Adrenal gland (tissue), 9 donors: ENCODE measurements at regions not wholly inside any gene's neighbourhood (a gene's known extent, or its start where the extent isn't known, plus 50 kb on each side); places are given as distances from the start of the nearest gene placed in this dataset.

ENCODE experiments used
- DNase-seq, 7 donors: peaks; one replicate each; pipeline ENCODE4 v3.0.0-alpha.2; 2019 to 2020
- H3K27ac ChIP-seq, 5 donors: fragments of 200-600 bp; sonication (generic) in 4 of 5; 1 replicate in 3 of 5; 2 replicates in 2 of 5; pipeline versions ENCODE4 v1.5.1 to v1.8.0; 2016 to 2020; ENCODE audit warnings: mild to moderate bottlenecking in 1 of 5
- H3K27me3 ChIP-seq: fragments of 200-600 bp; 2 replicates; pipeline ENCODE4 v1.8.0; 2021
- H3K36me3 ChIP-seq, 2 donors: fragments of 200-600 bp; replicated peaks in 1 of 2; 1 replicate in 1 of 2; 2 replicates in 1 of 2; pipeline versions ENCODE4 v1.5.1 to v1.8.0; 2018 to 2022
- H3K4me1 ChIP-seq, 2 donors: fragments of 200-600 bp; replicated peaks in 1 of 2; 1 replicate in 1 of 2; 2 replicates in 1 of 2; pipeline versions ENCODE4 v1.5.1 to v1.8.0; 2018 to 2021
- H3K4me3 ChIP-seq, 4 donors: fragments of 200-600 bp; sonication (generic) in 3 of 4; one replicate each; pipeline ENCODE4 v1.5.1; 2016 to 2018
- H3K9me3 ChIP-seq, 3 donors: fragments of 200-600 bp; sonication (generic) in 1 of 3; replicated peaks in 1 of 3; 1 replicate in 2 of 3; 2 replicates in 1 of 3; pipeline versions ENCODE4 v1.5.1 to v1.8.0; 2016 to 2021
- POLR2A ChIP-seq, 2 donors: fragments of 450-650 bp; IDR thresholded peaks; one replicate each; pipeline ENCODE4 v1.6.1; 2017; ENCODE audit warnings: antibody characterized with exemption in 2 of 2, mild to moderate bottlenecking in 2 of 2, moderate library complexity in 1 of 2
- WGBS, 4 donors: extraction: QIAGEN DNeasy Blood & Tissue Kit in 2 of 4; methylation state at CpG; one replicate each; pipeline versions ENCODE4 v1.1.5 to v1.1.7; 2013 to 2017; 5-methylcytosine and 5-hydroxymethylcytosine counted together
- intact Hi-C, 2 donors: fragments of 100-400 bp; cut with DNase I; formaldehyde crosslinking; loops; one replicate each; pipeline versions ENCODE4 v1.14.1 to v1.15.0; 2022 to 2023
- TF ChIP-seq, protein P1 (sequence below), 6 experiments: fragments of 450-650 bp in 4 of 6; fragments of 200-600 bp in 2 of 6; sonication (generic) in 1 of 6; IDR thresholded peaks; 1 replicate in 5 of 6; 2 replicates in 1 of 6; pipeline versions ENCODE4 v1.5.1 to v1.8.0; 2016 to 2021; ENCODE audit warnings: antibody characterized with exemption in 6 of 6, mild to moderate bottlenecking in 2 of 6, moderate library complexity in 1 of 6
- donor health status: healthy with polysubstance abuse.
- donor health status: Bipolar disorder and iron deficiency.
- donor health status: DM: yes; HTN: yes; CAD: no.
- donor health status: DM: no; HTN: no; CAD: no.
- donor health status: DM: no; HTN: no; CAD: no.

DNA sequence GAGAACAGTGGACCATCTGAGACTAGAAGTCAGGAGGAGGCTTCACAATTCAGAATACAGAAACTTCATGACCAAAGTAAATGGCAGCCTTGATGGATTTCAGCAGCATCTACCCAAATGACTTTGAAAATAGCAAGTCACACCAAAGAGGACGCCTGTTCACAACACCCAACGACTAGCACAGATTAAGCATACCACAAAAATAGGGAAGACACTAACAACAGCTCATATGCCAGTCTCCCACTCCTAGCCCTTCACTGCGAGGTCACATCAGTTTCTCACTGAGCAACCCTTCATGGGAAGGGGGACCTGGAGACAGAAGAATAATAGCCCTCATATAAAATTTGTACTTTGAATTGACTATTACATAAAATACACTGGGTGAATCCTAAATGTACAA is 228.4 kb upstream of the SLC39A10 start:
- Histone ChIP-seq H3K9me3 (peaks cover 0 to 6% (median 0%) of the 10 kb centered on the region in 3 donors), H3K4me1 (no peaks in the 10 kb centered on the region), H3K36me3 (no peaks in the 10 kb centered on the region), H3K27ac (no peak overlapping the region), H3K27me3 (no peaks in the 10 kb centered on the region), H3K4me3 (no peak overlapping the region)
- intact Hi-C loops, result no loop called here
- no peak for DNase-seq
- TF ChIP-seq POLR2A (IDR thresholded peaks at IDR 0.05), result no peak
- TF ChIP-seq, protein P1, sequence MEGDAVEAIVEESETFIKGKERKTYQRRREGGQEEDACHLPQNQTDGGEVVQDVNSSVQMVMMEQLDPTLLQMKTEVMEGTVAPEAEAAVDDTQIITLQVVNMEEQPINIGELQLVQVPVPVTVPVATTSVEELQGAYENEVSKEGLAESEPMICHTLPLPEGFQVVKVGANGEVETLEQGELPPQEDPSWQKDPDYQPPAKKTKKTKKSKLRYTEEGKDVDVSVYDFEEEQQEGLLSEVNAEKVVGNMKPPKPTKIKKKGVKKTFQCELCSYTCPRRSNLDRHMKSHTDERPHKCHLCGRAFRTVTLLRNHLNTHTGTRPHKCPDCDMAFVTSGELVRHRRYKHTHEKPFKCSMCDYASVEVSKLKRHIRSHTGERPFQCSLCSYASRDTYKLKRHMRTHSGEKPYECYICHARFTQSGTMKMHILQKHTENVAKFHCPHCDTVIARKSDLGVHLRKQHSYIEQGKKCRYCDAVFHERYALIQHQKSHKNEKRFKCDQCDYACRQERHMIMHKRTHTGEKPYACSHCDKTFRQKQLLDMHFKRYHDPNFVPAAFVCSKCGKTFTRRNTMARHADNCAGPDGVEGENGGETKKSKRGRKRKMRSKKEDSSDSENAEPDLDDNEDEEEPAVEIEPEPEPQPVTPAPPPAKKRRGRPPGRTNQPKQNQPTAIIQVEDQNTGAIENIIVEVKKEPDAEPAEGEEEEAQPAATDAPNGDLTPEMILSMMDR (IDR thresholded peaks at IDR 0.05), result no peak
- 75 to 90% (median 80%) methylated on average over 3 of the region's 3 CpGs for WGBS, 4 donors

DNA sequence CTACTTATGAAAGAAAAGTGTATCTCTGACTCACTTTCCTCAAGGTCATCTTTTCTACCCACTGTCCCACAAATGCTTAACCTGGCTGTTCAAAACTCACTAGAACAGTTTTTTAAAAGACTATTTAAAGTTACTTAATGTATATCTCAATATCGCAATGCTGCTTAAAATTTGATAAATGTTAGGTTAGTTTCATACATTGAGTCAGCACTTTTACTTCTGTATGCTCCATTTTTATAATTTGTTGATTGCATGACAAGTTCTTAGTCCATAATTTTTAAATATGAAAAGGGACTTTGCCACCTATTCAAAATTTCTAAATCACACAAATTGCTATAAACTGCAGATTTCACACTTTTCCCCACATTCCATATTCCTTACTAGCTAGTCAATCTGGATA is 231.7 kb upstream of the SLC39A10 start:
- no peak for DNase-seq
- peaks cover 0 to 6% (median 0%) of the 10 kb centered on the region in 3 donors for H3K9me3 ChIP-seq
- intact Hi-C loops, result no loop called here
- no peaks in the 10 kb centered on the region for H3K36me3 ChIP-seq
- H3K4me1 ChIP-seq, result no peaks in the 10 kb centered on the region
- H3K4me3 ChIP-seq, result no peak overlapping the region
- no peak for TF ChIP-seq POLR2A (IDR thresholded peaks at IDR 0.05)
- TF ChIP-seq, protein P1 (IDR thresholded peaks at IDR 0.05), result no peak
- no peak overlapping the region for H3K27ac ChIP-seq
- WGBS, 4 donors, result 78 to 88% (median 81%) methylated on average over 1 of the region's 1 CpG
- no peaks in the 10 kb centered on the region for H3K27me3 ChIP-seq

DNA sequence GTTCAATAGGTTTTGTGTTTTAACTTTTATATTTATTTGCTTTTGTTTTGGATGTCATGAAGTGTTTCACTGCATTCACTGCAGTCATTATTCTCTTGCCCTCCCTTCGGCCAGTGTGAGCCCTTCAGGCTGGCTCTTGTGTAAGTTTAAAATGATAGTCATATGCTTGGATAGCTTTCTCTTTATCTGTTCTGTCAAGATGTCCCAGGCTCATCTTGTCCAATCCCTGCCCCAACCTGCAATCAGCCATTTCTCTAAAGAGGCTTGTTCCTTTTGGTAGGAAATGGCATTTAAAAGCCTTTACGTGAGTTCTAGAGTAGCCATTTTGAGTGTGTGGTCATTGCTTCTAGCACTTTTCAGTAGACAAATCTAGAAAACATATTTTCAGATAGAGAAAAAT is 238.0 kb upstream of the SLC39A10 start:
- TF ChIP-seq, protein P1 (IDR thresholded peaks at IDR 0.05), result no peak
- TF ChIP-seq POLR2A (IDR thresholded peaks at IDR 0.05), result no peak
- Histone ChIP-seq H3K4me3 (no peak overlapping the region), H3K27me3 (no peaks in the 10 kb centered on the region), H3K27ac (no peak overlapping the region), H3K9me3 (no peaks in the 10 kb centered on the region), H3K36me3 (no peaks in the 10 kb centered on the region), H3K4me1 (no peaks in the 10 kb centered on the region)
- intact Hi-C loops, result no loop called here
- 92 to 96% (median 94%) methylated on average over 2 of the region's 2 CpGs for WGBS, 4 donors
- no peak for DNase-seq

DNA sequence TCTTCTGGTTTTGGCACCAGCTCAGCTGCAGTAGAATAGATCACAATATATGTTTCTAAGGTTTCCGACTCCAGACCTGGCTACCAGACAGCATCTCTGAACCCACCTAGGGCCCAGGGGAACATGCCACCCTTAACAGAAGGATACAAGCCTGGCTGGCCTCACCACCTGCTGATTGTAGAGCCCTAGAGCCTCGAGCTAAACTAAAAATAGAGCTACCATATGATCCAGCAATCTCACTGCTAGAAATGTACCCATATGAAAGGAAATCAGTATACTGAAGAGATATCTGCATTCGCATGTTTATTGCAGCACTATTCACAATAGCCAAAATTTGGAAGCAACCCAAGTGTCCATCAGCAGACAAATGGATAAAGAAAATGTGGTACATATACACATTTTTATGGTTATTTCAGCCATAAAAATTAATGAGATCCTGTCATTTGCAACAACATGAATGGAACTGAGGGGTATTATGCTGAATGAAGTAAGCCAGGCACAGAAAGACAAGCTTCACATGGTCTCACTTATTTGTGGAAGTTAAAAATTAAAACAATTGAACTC is 242.4 kb upstream of the SLC39A10 start:
- Histone ChIP-seq H3K27me3 (no peaks in the 10 kb centered on the region), H3K4me3 (no peak overlapping the region), H3K27ac (no peak overlapping the region), H3K4me1 (no peaks in the 10 kb centered on the region), H3K36me3 (no peaks in the 10 kb centered on the region), H3K9me3 (no peaks in the 10 kb centered on the region)
- TF ChIP-seq, protein P1 (IDR thresholded peaks at IDR 0.05), result no peak
- TF ChIP-seq POLR2A (IDR thresholded peaks at IDR 0.05), result no peak
- DNase-seq, result no peak
- WGBS, 4 donors, result 80 to 93% (median 85%) methylated on average over 2 to 3 of the region's 3 CpGs
- intact Hi-C loops, result no loop called here
